GM19395 (cell line): ENCODE measurements at regions not wholly inside any gene's neighbourhood (a gene's known extent, or its start where the extent isn't known, plus 50 kb on each side); places are given as distances from the start of the nearest gene placed in this dataset.

Experiments used
- ATAC-seq: cut with Tn5 transposase; IDR thresholded peaks from one replicate; pipeline ENCODE4 v1.9.1; 2021; ENCODE audit warnings: mild to moderate bottlenecking, moderate library complexity; ENCODE audit not compliant: unreplicated experiment

GRCh38 chr10:64067009-64067606 is 545.9 kb downstream of the REEP3 start:
- no peak for ATAC-seq

GRCh38 chr10:64067859-64068258 is 546.7 kb downstream of the REEP3 start:
- ATAC-seq, result no peak

DNA sequence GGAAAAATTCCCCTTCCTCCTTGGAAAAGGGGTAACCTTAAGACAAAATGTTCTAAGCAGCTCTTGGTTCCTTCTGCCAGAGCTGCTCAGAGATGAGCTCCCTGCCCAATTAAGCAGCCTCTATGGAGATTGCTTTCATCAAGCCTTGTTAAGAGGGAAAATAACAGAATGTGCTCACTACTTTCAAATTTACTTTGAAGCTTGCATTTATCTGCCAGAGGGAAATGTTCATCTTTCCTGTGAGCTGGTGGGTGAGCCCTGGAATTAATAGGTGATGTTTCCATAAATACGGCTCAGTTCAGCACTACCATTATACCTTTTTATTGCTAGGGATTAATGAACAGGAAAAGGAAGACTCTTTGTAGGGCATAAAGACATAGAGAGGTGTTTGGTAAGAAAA is 549.0 kb downstream of the REEP3 start:
- no peak for ATAC-seq

DNA sequence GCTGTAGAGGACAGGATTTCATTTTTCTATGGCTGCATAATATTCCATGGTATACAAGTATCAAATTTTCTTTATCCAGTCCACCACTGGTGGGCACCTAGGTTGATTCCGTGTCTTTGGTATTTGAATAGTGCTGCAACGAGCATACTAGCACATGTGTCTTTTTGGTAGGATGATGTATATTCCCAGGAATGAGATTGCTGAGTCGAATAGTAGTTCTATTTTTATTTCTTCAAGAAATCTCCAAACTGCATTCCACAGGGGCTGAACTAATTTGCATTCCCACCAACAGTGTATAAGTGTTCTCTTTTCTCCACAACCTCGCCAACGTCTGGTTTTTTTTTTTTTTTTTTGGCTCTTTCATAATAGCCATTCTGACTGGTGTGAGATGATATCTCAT is 550.0 kb downstream of the REEP3 start:
- ATAC-seq, result no peak

- no peak for ATAC-seq
Measured at GRCh38 chr10:64075604-64076003, 554.4 kb downstream of the REEP3 start.

DNA sequence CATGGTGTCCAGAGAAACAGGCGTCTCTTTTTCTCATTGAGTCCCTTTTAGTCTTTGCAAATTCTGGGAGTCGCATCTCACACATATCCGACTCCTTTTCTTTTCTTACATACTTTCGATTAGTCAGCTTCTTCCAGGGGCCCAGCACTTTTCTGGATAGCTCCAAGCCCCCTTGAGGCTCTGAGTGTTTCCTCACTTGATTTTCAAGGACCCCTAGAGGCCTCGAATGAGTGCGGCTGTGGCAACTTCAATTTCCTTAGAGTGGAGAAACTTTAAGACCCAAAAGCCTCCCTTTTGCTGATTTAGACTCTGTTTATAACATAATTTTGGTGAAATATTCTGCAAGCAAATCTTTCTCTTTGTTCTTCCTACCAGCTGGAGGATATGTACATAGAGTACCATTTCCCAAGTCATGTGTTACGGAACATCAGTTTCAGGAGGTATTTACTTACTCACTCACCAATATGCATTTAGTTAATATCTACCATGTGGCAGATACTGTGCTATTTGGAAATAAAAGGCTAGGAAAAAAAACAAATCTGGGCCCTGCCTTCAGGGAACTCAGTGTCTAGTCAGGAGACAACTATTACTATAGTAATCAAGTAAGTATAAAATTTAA is 555.2 kb downstream of the REEP3 start:
- ATAC-seq, result no peak

GRCh38 chr10:64079341-64079740 is 558.1 kb downstream of the REEP3 start:
- ATAC-seq, result no peak

DNA sequence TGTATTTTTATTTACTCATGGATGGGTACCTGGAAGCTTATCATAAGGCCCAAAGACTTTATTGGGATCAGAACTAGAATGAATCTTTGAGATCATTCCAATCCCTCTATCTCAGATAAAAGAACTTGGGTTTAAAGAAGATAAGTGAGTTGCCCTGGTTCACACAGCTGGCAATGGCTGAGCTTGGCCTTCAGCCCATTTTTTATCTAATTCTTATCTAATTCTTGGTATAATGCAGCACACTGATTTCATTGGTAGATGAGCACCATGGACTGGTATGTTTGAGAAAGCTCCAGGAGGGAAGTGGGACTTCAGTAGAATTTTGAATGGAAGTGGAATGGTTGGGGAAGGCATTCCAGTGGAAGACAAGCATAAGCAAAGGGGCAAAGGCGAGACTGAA is 558.9 kb downstream of the REEP3 start:
- no peak for ATAC-seq

DNA sequence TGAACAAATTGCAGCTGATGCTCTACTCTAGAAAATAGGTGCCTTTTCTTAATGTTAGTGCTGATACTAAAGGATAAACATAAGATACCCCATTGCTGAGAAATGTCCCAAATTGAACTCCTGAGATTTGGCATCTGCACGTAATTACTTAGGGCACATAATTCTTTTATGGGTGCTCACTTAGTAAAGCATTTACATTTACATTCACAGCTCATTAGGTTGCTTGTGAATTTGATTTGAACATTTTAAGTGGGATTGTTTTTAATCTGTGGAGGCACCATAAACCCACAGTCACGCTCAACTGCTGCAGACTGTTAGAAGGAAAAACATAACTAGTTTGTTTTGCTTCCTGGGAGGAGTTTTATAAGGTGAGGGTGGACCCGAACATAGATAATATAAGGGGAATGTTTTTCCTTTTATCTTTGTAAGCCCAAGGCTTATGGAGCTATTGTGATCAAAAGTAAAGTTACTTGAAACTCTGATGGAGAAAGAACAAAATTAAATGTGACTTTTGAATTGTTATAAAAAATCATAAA is 560.8 kb downstream of the REEP3 start:
- ATAC-seq, result no peak

GRCh38 chr10:64086083-64086767 is 565.0 kb downstream of the REEP3 start:
- no peak for ATAC-seq

DNA sequence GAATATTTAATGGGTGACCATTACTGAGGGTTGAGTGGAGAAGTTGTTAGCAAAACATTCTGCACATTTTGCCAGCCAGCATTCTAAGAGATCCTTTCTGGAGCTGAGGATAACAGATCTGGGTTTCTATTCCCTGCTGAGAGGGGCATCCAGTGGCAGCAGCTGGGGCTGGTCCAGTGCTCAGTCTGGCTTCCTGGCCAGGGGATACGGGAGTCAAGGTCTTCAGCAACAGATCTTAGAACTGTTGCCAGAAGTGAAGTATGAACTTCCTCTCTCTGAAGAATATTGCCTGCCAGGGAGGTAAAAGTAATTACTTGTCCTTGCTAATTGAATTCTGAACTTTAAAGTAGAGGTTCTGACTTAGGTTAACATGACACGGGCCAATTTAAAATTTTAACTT is 568.4 kb downstream of the REEP3 start:
- ATAC-seq, result no peak

GRCh38 chr10:64090865-64091264 is 569.7 kb downstream of the REEP3 start:
- ATAC-seq, result no peak

DNA sequence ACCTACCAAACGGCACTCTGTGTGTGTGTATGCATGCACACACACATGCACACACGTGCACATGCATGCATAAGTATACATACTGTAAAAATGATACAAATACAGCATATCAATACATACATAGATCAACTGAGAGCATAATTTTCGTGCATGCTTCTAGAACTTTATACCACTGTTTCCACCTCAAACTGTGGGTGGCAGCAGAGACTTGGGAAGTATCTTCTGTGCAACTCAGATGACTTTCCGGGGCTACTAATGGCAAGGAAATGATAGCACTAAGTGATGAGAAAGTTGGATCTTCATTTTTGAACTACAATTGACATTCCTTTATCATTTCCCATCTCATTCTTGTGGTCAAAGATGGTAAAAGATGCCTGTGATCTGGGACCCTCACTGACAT is 570.7 kb downstream of the REEP3 start:
- no peak for ATAC-seq

DNA sequence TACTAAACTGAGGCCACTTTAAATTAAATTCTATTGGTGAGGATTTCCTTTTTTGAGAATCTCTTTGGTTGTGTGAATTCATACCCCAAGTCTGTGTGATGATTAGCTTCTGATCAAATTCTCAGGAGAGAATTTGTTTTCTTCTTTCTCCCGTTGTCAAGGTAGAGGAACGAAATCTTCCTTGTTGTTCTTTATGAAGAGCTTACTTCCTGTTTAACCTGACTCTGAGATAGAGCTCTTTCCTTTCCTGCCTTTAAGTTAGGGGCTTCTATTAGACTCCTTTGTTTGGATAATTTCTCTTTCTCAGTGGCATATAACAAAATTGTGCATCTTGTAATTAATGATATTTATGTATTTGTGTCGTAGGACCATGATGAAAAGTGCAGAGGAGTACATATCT is 572.1 kb downstream of the REEP3 start:
- no peak for ATAC-seq

DNA sequence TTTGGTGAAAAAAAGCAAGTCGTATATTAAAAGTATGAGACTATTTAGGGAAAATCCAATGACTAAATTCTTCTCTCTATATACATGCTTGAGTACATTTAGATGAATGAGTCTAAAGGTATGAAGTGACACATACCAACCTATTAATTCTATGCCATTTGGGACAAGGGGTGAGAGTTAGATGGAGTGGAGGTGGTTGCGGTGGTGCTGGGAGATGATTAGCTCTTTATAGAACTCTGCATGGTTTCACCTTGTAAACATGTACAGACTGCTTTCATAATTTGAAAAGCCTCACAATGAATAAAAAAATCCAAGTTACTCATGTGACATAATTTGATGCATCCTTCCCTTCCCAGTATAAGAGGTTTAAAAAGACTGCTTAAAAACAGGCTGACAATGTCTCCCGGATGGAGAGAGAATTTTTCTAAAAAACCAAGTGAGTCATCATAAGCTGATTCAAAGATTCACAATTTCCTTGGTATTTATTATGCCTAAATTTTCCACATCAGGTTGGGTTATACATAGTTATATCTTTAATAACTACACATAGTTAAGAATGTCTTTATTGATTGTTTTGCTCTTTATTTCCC is 572.8 kb downstream of the REEP3 start:
- ATAC-seq, result no peak

- no peak for ATAC-seq
Measured at GRCh38 chr10:64096941-64097340, 575.7 kb downstream of the REEP3 start.

DNA sequence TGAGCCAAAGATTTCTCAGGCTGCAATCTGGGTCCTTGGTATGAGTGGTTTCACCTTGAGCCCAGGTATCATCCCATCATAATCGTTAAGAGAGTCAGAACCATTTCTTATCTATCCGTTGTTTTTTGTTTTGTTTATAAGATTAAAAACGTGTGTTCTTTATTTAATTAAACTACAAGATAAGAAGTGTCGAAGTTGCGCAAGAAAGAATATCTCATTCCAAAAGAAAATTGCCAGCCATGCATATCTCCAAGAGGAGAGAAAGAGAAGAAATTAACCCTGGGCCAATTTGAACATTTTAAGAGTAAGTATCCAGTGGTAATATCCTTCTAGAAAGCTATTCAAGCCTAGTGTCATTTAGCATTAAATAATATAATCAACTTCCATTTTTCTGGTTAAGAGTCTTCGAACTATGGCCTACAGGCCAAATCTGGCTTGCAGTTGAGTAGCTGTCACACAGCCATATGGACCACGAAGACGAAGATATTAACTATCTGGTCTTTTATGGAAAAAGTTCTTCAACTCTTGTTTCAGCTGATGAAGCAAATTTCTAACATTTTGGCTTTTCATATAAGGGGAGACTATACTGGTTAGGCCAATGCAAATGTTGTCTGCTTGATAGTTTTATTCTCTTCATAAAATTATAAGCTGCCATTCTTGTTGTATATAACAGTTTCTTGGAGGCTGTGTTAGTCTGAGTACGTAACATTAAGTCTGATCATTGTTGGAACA is 576.4 kb downstream of the REEP3 start:
- no peak for ATAC-seq

- ATAC-seq, result no peak
Measured at GRCh38 chr10:64098994-64099393, 577.8 kb downstream of the REEP3 start.

DNA sequence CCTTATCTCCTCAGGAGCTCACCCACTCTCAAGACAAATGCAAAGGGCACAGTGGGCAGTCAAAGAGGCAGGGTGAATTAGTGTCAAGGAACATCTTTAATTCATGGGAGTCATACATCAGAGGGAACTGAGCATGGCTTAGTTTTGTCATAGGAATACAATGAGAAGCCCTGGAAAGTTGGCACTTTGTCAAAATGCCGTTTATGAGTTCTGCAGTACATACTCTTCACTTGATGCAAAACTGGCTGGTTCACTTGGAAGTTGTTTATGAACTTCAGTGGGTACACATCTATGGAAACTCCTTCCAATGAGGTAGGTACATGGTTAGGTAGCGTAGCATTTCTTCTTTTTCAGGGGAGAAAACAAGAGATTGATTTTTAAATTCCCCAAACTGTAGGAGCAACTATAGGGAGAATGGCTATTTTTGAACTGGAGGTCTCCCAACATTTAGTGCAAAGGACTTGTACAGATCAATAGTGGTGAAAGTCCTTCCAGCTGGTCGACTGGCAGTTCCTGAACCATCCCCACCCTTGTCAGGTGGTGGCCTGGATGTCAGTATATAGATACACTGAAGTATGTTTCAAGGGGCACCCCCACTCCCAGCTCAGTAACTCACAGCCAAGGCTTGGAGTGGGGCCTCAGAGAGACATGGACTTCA is 580.5 kb downstream of the REEP3 start:
- ATAC-seq, result no peak

GRCh38 chr10:64102264-64102633 is 581.0 kb downstream of the REEP3 start:
- ATAC-seq, result no peak

GRCh38 chr10:64102916-64103315 is 581.7 kb downstream of the REEP3 start:
- ATAC-seq, result no peak
